Endothelial cell of umbilical vein (primary cell): ENCODE measurements at regions not wholly inside any gene's neighbourhood (a gene's known extent, or its start where the extent isn't known, plus 50 kb on each side); places are given as distances from the start of the nearest gene placed in this dataset.

ENCODE experiments used
- BruUV-seq: library from RNA; stranded (reverse); fragments of 400-500 nt; replicated peaks from 2 replicates; lab custom pipeline; 2021; lab: Mats Ljungman, UMichigan
- CTCF ChIA-PET: fragments of 300-600, 350-600 bp; sonication (Branson Sonifier 250); formaldehyde crosslinking; loops from one replicate; lab custom pipeline; 2021; ENCODE audit warnings: antibody characterized with exemption, inconsistent platforms; lab: Charles Lee
- POLR2A ChIA-PET: fragments of 300-600, 350-600 bp; sonication (Branson Sonifier 250); formaldehyde crosslinking; loops from one replicate; lab custom pipeline; 2021; ENCODE audit warnings: antibody characterized with exemption, inconsistent platforms; lab: Charles Lee
- DNase-seq: peaks from one replicate; pipeline ENCODE4 v3.0.0-alpha.2; 2011; ENCODE audit warnings: low read depth, low spot score
- FAIRE-seq: peaks from 2 replicates; lab custom pipeline; 2011; peaks lifted over from hg19 to GRCh38; lab: Jason Lieb, UNC
- H2AFZ ChIP-seq: 2 replicates; pipeline ENCODE4 v1.6.0; 2012; ENCODE audit warnings: low read depth, low read length, control low read depth, inconsistent platforms
- H3K27ac ChIP-seq: 2 replicates; pipeline ENCODE4 v1.5.1; 2011; ENCODE audit warnings: low read depth, mild to moderate bottlenecking, control low read depth, low read length, moderate library complexity; ENCODE audit not compliant: insufficient read depth
- H3K27me3 ChIP-seq, 2 experiments: 2 replicates each; pipeline versions ENCODE4 v1.6.0 to v1.6.1; 2011; ENCODE audit warnings: low read length in 2 of 2, mixed read lengths in 1 of 2; ENCODE audit not compliant: control insufficient read depth in 2 of 2, insufficient read depth in 2 of 2
- H3K36me3 ChIP-seq, 2 experiments: 2 replicates in 1 of 2; 3 replicates in 1 of 2; pipeline ENCODE4 v1.5.1; 2011; ENCODE audit warnings: low read length in 2 of 2, mild to moderate bottlenecking in 1 of 2, moderate library complexity in 1 of 2; ENCODE audit not compliant: control insufficient read depth in 2 of 2, insufficient read depth in 2 of 2; ENCODE audit errors: extremely low read depth in 1 of 2
- H3K4me1 ChIP-seq: 3 replicates; pipeline ENCODE4 v1.5.1; 2011; ENCODE audit warnings: mild to moderate bottlenecking, low read length; ENCODE audit not compliant: control insufficient read depth, insufficient read depth; ENCODE audit errors: extremely low read depth
- H3K4me2 ChIP-seq: 2 replicates; pipeline ENCODE4 v1.6.1; 2011; ENCODE audit warnings: low read length, control low read depth, mixed read lengths; ENCODE audit not compliant: insufficient read depth
- H3K4me3 ChIP-seq, 3 experiments: fragments of 200-600 bp in 1 of 3; sonication (generic), shearing (Covaris generic) in 1 of 3; replicated peaks in 1 of 3; 2 replicates each; pipeline ENCODE4 v1.5.1; 2011 to 2016; ENCODE audit warnings: control low read depth in 3 of 3, low read length in 3 of 3, mild to moderate bottlenecking in 2 of 3, inconsistent platforms in 1 of 3, low read depth in 1 of 3, moderate library complexity in 1 of 3; ENCODE audit not compliant: insufficient read depth in 1 of 3
- H3K79me2 ChIP-seq: 2 replicates; pipeline ENCODE4 v1.6.0; 2012; ENCODE audit warnings: low read length, inconsistent platforms; ENCODE audit not compliant: control insufficient read depth, insufficient read depth
- H3K9ac ChIP-seq: replicated peaks from 2 replicates; pipeline ENCODE3; 2011; ENCODE audit warnings: low read length, control low read depth; ENCODE audit not compliant: insufficient read depth; ENCODE audit errors: extremely low read depth
- H3K9me1 ChIP-seq: replicated peaks from 3 replicates; pipeline ENCODE4 v1.6.0; 2011; ENCODE audit warnings: mild to moderate bottlenecking, low read length; ENCODE audit not compliant: control insufficient read depth, insufficient read depth; ENCODE audit errors: extremely low read depth
- H3K9me3 ChIP-seq: replicated peaks from 2 replicates; pipeline ENCODE4 v1.5.1; 2012; ENCODE audit warnings: low read length, inconsistent platforms; ENCODE audit not compliant: control insufficient read depth, insufficient read depth
- H4K20me1 ChIP-seq: replicated peaks from 2 replicates; pipeline ENCODE3; 2011; ENCODE audit warnings: mild to moderate bottlenecking, low read length; ENCODE audit not compliant: control insufficient read depth, insufficient read depth; ENCODE audit errors: extremely low read depth
- CTCF ChIP-seq, 2 donors: IDR thresholded peaks; 1 replicate in 1 of 2; 2 replicates in 1 of 2; pipeline ENCODE4 v1.5.1; 2011; ENCODE audit warnings: low read length in 2 of 2, mild to moderate bottlenecking in 2 of 2, moderate library complexity in 2 of 2, control low read depth in 1 of 2, inconsistent platforms in 1 of 2, low read depth in 1 of 2; ENCODE audit not compliant: insufficient read depth in 1 of 2; ENCODE audit errors: extremely low read depth in 1 of 2
- EZH2 ChIP-seq: IDR thresholded peaks from 2 replicates; pipeline ENCODE4 v1.6.1; 2012; ENCODE audit warnings: borderline replicate concordance, low read depth, mild to moderate bottlenecking, moderate library complexity, low read length, inconsistent platforms; ENCODE audit not compliant: severe bottlenecking
- FOS ChIP-seq: IDR thresholded peaks from 2 replicates; pipeline ENCODE4 v1.6.1; 2011; ENCODE audit warnings: mild to moderate bottlenecking, low read length, moderate library complexity, borderline replicate concordance; ENCODE audit not compliant: insufficient read depth
- GATA2 ChIP-seq: IDR thresholded peaks from 2 replicates; pipeline ENCODE4 v1.7.0; 2011; ENCODE audit warnings: low read depth, mild to moderate bottlenecking, moderate library complexity, mixed read lengths, low read length; ENCODE audit not compliant: insufficient read length, insufficient read depth
- JUN ChIP-seq: IDR thresholded peaks from 2 replicates; pipeline ENCODE4 v1.6.1; 2011; ENCODE audit warnings: borderline replicate concordance, low read depth; ENCODE audit not compliant: insufficient read length, insufficient read depth
- MAX ChIP-seq: IDR thresholded peaks from 2 replicates; pipeline ENCODE4 v1.6.1; 2011; ENCODE audit not compliant: insufficient read depth, insufficient read length
- MYC ChIP-seq: IDR thresholded peaks from one replicate; pipeline ENCODE4 v1.6.1; 2011; ENCODE audit warnings: mild to moderate bottlenecking, low read depth, low read length
- POLR2A ChIP-seq: IDR thresholded peaks from 2 replicates; pipeline ENCODE4 v1.6.1; 2012; ENCODE audit warnings: low read depth, mild to moderate bottlenecking, control low read depth, low read length
- POLR2AphosphoS5 ChIP-seq: IDR thresholded peaks from 2 replicates; pipeline ENCODE4 v1.6.1; 2012; ENCODE audit warnings: low read depth, mild to moderate bottlenecking, control low read depth, low read length, moderate library complexity; ENCODE audit not compliant: insufficient read depth
- dilution Hi-C: fragments of 300-500 bp; cut with MboI; formaldehyde crosslinking; loops from one replicate; pipeline ENCODE4 v1.15.0; 2019; ENCODE audit warnings: low sequenced_read_pairs; ENCODE audit not compliant: extremely low pct_ligation_motif_present
- intact Hi-C: fragments of 100-400 bp; cut with micrococcal nuclease; formaldehyde crosslinking; loops from one replicate; pipeline ENCODE4 v1.10.0; 2022

DNA sequence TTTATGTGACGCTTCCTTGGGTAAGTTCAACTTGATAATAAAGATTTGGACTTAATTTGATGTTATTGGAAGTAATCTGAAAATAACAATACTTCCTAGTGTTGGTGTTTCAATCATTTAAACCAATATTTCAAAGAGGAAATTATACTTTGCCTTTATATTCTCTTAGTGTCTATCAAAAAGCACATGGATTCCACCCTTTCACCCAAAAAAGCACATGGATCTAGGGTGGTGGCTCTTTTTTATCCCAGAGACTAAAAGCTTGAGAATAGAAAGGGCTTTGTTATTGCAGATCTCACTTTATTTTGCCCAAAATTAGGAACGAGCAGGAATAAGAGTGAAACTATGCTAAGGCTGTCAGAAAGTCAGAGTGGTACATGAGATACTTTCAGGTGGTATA, 75.1 kb upstream of the RASGEF1B start:
- TF ChIP-seq MAX = no peak
- no peak for TF ChIP-seq JUN
- TF ChIP-seq FOS = no peak
- TF ChIP-seq EZH2 = no peak
- TF ChIP-seq CTCF (IDR thresholded peaks at IDR 0.05; ENCODE audit: extremely low read depth in 1 of 2, insufficient read depth in 1 of 2, low read depth in 1 of 2, low read length in 2 of 2) = no peak
- no peak for TF ChIP-seq POLR2A
- no peak for TF ChIP-seq POLR2AphosphoS5
- TF ChIP-seq GATA2 = no peak
- no peak for TF ChIP-seq MYC

More for the DNA sequence above, 75.1 kb upstream of the RASGEF1B start:
- Histone ChIP-seq H3K4me1 (no peaks in the 10 kb centered on the region), H3K79me2 (no peaks in the 10 kb centered on the region), H2AFZ (no peak overlapping the region), H3K9ac (no peak overlapping the region), H4K20me1 (no peaks in the 10 kb centered on the region), H3K4me2 (no peak overlapping the region), H3K9me1 (no peaks in the 10 kb centered on the region), H3K36me3 (no peaks in the 10 kb centered on the region), H3K27me3 (no peaks in the 10 kb centered on the region), H3K4me3 (no peak overlapping the region), H3K9me3 (no peaks in the 10 kb centered on the region), H3K27ac (no peak overlapping the region)
- dilution Hi-C loops (no loop called here), intact Hi-C loops (no loop called here)
- no TSS peak for BruUV-seq
- FAIRE-seq (no peak), DNase-seq (no peak)
- ChIA-PET CTCF (no interaction called here), POLR2A (no interaction called here)
